Coronary artery (tissue), 2 donors: ENCODE measurements at regions not wholly inside any gene's neighbourhood (a gene's known extent, or its start where the extent isn't known, plus 50 kb on each side); places are given as distances from the start of the nearest gene placed in this dataset.

Experiments
- DNase-seq: peaks from one replicate; pipeline ENCODE4 v3.0.0-alpha.2; 2017; ENCODE audit warnings: low spot score
- H3K27ac ChIP-seq, 2 donors: fragments of 200-600 bp; sonication (generic); one replicate each; pipeline ENCODE4 v1.5.1; 2016 to 2019
- H3K4me3 ChIP-seq: fragments of 200-600 bp; sonication (generic); 2 replicates; pipeline ENCODE4 v1.5.1; 2016; ENCODE audit warnings: mild to moderate bottlenecking, moderate library complexity
- TF ChIP-seq, protein P1 (sequence below): fragments of 200-600 bp; sonication (generic); IDR thresholded peaks from one replicate; pipeline ENCODE4 v1.5.1; 2019; ENCODE audit warnings: antibody characterized with exemption

DNA sequence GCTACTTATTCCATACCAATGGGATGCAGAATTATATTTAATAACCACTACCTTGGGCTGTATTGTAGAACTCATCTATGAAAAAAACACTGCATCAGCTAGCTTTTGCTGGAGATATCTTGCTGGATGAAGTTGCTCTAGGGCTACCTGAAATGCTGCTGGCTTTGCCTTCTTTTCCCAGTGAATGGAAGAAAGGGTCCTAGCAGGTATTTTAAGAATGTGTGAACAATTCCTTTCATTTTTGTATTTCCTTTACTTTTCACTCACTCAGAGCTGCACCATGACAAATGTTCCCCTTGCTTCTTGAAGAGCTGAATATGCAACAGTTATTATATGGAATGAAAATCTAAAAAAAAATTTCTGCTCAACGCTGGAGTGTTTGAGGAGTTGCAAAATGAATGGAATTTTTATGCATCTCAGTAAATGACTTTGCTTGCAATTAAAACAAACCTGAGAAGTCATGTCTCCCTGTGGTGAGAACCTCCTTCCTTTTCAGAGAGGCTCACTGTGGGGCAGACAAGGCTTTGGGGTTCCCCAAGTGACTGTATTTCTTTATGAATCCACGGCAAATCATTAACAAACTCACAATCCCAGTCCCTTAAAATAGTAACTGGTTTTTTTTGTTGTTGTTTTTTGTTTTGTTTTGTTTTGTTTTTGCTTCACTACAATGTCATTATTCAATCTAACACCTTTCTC is 566.8 kb upstream of the KIRREL3 start:
- no peak for DNase-seq
- Histone ChIP-seq H3K4me3 (no peak overlapping the region), H3K27ac (no peak overlapping the region)
- TF ChIP-seq, protein P1, sequence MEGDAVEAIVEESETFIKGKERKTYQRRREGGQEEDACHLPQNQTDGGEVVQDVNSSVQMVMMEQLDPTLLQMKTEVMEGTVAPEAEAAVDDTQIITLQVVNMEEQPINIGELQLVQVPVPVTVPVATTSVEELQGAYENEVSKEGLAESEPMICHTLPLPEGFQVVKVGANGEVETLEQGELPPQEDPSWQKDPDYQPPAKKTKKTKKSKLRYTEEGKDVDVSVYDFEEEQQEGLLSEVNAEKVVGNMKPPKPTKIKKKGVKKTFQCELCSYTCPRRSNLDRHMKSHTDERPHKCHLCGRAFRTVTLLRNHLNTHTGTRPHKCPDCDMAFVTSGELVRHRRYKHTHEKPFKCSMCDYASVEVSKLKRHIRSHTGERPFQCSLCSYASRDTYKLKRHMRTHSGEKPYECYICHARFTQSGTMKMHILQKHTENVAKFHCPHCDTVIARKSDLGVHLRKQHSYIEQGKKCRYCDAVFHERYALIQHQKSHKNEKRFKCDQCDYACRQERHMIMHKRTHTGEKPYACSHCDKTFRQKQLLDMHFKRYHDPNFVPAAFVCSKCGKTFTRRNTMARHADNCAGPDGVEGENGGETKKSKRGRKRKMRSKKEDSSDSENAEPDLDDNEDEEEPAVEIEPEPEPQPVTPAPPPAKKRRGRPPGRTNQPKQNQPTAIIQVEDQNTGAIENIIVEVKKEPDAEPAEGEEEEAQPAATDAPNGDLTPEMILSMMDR = no peak

DNA sequence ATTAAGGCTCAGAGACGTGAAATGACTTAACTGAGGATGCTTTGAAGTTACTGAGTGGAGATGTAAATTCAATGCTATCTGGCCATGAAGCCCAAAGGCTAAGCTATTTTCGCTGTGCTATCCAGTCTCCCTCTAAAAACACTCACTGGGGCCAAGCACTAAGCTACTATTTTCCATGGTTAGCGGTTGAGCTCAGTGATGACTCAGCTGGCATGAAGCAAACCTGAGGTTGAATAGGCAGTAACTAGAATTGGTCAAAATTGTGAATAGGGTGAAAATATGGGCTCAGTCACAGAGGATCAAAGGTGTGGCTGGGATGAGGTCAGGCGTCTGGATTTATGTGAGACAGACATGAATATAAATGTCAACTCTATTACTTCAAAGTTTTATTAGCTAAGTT is 564.2 kb upstream of the KIRREL3 start:
- DNase-seq = no peak
- TF ChIP-seq, protein P1 = no peak
- no peak overlapping the region for H3K27ac ChIP-seq
- no peak overlapping the region for H3K4me3 ChIP-seq

GRCh38 chr11:127559978-127560377 is 559.4 kb upstream of the KIRREL3 start:
- DNase-seq = no peak
- no peak overlapping the region for H3K27ac ChIP-seq
- TF ChIP-seq, protein P1 = no peak
- H3K4me3 ChIP-seq = no peak overlapping the region

DNA sequence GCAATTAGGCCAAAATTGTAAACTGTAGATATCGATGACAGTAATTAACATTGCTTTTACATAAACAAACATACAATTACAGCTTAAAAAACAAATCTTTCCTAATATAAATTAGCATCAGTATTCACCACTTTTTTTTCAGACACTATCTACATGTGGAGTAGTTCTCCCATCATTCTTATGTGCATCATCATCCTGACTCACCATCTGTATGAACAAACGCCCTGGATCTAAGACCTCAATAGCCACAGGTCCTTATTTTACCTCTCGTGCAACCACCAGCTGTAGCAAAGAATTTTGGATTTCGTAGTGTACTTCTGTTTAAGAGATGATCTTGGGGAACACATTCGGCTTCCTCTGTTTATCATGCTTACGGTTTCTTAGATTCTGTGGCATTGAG is 551.9 kb upstream of the KIRREL3 start:
- TF ChIP-seq, protein P1 = no peak

DNA sequence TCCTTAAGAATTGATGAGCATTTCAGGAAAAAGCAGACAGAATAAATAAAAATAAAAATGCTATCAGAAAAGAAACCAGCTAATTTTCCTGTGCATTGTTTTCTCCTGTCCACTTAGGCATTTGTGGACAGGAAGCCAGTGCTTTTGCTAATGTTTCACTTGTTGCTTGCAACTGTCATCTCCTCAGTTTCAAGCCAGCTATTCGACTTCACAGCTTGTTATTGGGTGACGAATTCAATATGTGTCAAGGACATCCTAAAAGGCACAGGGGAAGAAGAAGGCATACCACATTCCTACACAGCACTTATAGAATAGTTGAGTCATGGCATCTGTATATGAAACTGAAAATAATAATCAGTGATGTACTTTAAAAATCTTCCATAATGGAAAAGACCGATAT is 530.6 kb upstream of the KIRREL3 start:
- Histone ChIP-seq H3K27ac (no peak overlapping the region), H3K4me3 (no peak overlapping the region)
- DNase-seq = no peak
- TF ChIP-seq, protein P1 = no peak

More for the DNA sequence above, 551.9 kb upstream of the KIRREL3 start:
- DNase-seq = no peak
- H3K4me3 ChIP-seq = no peak overlapping the region
- H3K27ac ChIP-seq = no peak overlapping the region

- Histone ChIP-seq H3K4me3 (no peak overlapping the region), H3K27ac (no peak overlapping the region)
- DNase-seq = no peak
- TF ChIP-seq, protein P1 = no peak
Measured at GRCh38 chr11:127528297-127528696, 527.7 kb upstream of the KIRREL3 start.

- no peak overlapping the region for H3K27ac ChIP-seq
- DNase-seq = no peak
Measured at GRCh38 chr11:127524618-127525017, 524.0 kb upstream of the KIRREL3 start.

More at GRCh38 chr11:127524618-127525017, 524.0 kb upstream of the KIRREL3 start:
- TF ChIP-seq, protein P1 = no peak
- no peak overlapping the region for H3K4me3 ChIP-seq
